Osteocyte (in vitro differentiated cells): ENCODE measurements at regions not wholly inside any gene's neighbourhood (a gene's known extent, or its start where the extent isn't known, plus 50 kb on each side); places are given as distances from the start of the nearest gene placed in this dataset.

ENCODE experiments used
- DNase-seq: peaks from one replicate; pipeline ENCODE4 v3.0.0; 2021; ENCODE audit warnings: mixed read lengths; ENCODE audit not compliant: unreplicated experiment; ENCODE audit errors: extremely low spot score
- H3K27ac Mint-ChIP-seq: one replicate; pipeline ENCODE4 v1.8.0; 2021; ENCODE audit warnings: mild to moderate bottlenecking, mixed read lengths; ENCODE audit not compliant: unreplicated experiment
- H3K27me3 Mint-ChIP-seq: one replicate; pipeline ENCODE4 v1.8.0; 2021; ENCODE audit warnings: mixed read lengths; ENCODE audit not compliant: unreplicated experiment
- H3K36me3 Mint-ChIP-seq: one replicate; pipeline ENCODE4 v1.8.0; 2021; ENCODE audit warnings: mixed read lengths; ENCODE audit not compliant: unreplicated experiment
- H3K4me1 Mint-ChIP-seq: one replicate; pipeline ENCODE4 v1.8.0; 2021; ENCODE audit warnings: mixed read lengths; ENCODE audit not compliant: unreplicated experiment
- H3K4me3 Mint-ChIP-seq: one replicate; pipeline ENCODE4 v1.8.0; 2021; ENCODE audit warnings: mild to moderate bottlenecking, moderate library complexity, mixed read lengths; ENCODE audit not compliant: unreplicated experiment
- H3K9me3 Mint-ChIP-seq: one replicate; pipeline ENCODE4 v1.8.0; 2021; ENCODE audit warnings: mixed read lengths; ENCODE audit not compliant: unreplicated experiment
- CTCF ChIP-seq: fragments of 200-600 bp; sonication (generic); IDR thresholded peaks from 2 replicates; pipeline ENCODE4 v1.5.0; 2021; ENCODE audit warnings: antibody characterized with exemption, mild to moderate bottlenecking, moderate library complexity

- H3K4me3 Mint-ChIP-seq, result no peak overlapping the region
- peaks cover 4% of the 10 kb centered on the region for H3K4me1 Mint-ChIP-seq
- DNase-seq, result no peak
- H3K36me3 Mint-ChIP-seq, result no peaks in the 10 kb centered on the region
- TF ChIP-seq CTCF, result no peak
- peaks cover 27% of the 10 kb centered on the region for H3K9me3 Mint-ChIP-seq
- no peaks in the 10 kb centered on the region for H3K27me3 Mint-ChIP-seq
- no peak overlapping the region for H3K27ac Mint-ChIP-seq
Observed at GRCh38 chr20:21936720-21937380, 231.4 kb downstream of the PAX1 start.

- Mint-ChIP-seq H3K27ac (peak overlapping the region; percentile 71), H3K9me3 (peaks cover 21% of the 10 kb centered on the region), H3K4me1 (peaks cover 4% of the 10 kb centered on the region), H3K4me3 (no peak overlapping the region), H3K36me3 (no peaks in the 10 kb centered on the region), H3K27me3 (no peaks in the 10 kb centered on the region)
- TF ChIP-seq CTCF, result no peak
- DNase-seq, result no peak
Observed at GRCh38 chr20:21936261-21936660, 230.8 kb downstream of the PAX1 start.

GRCh38 chr20:21933526-21933925 is 228.1 kb downstream of the PAX1 start:
- no peaks in the 10 kb centered on the region for H3K36me3 Mint-ChIP-seq
- TF ChIP-seq CTCF, result no peak
- DNase-seq, result no peak
- H3K27ac Mint-ChIP-seq, result no peak overlapping the region
- H3K9me3 Mint-ChIP-seq, result peaks cover 12% of the 10 kb centered on the region
- H3K4me3 Mint-ChIP-seq, result no peak overlapping the region
- peaks cover 4% of the 10 kb centered on the region for H3K4me1 Mint-ChIP-seq
- H3K27me3 Mint-ChIP-seq, result no peaks in the 10 kb centered on the region

GRCh38 chr20:21921251-21921650 is 215.8 kb downstream of the PAX1 start:
- no peaks in the 10 kb centered on the region for H3K36me3 Mint-ChIP-seq
- H3K27me3 Mint-ChIP-seq, result no peaks in the 10 kb centered on the region
- TF ChIP-seq CTCF, result no peak
- H3K4me1 Mint-ChIP-seq, result no peaks in the 10 kb centered on the region
- no peak for DNase-seq
- peaks cover 23% of the 10 kb centered on the region for H3K9me3 Mint-ChIP-seq
- H3K4me3 Mint-ChIP-seq, result no peak overlapping the region
- H3K27ac Mint-ChIP-seq, result no peak overlapping the region

GRCh38 chr20:21920211-21920610 is 214.7 kb downstream of the PAX1 start:
- no peaks in the 10 kb centered on the region for H3K4me1 Mint-ChIP-seq
- no peak for DNase-seq
- no peak for TF ChIP-seq CTCF
- H3K36me3 Mint-ChIP-seq, result no peaks in the 10 kb centered on the region
- no peaks in the 10 kb centered on the region for H3K27me3 Mint-ChIP-seq
- no peak overlapping the region for H3K27ac Mint-ChIP-seq
- no peak overlapping the region for H3K4me3 Mint-ChIP-seq
- peaks cover 16% of the 10 kb centered on the region for H3K9me3 Mint-ChIP-seq
